ENCODE measurements at regions not wholly inside any gene's neighbourhood (a gene's known extent, or its start where the extent isn't known, plus 50 kb on each side); places are given as distances from the start of the nearest gene placed in this dataset.

GRCh38 chr21:24890021-24890420 lies 717.3 kb downstream of the MRPL39 start:
- TF ChIP-seq CTCF (IDR thresholded peaks at IDR 0.05) (no peak), POLR2A (IDR thresholded peaks at IDR 0.05) (no peak)

All from body of pancreas (tissue), 4 donors.